GM18519 (cell line): ENCODE measurements at regions not wholly inside any gene's neighbourhood (a gene's known extent, or its start where the extent isn't known, plus 50 kb on each side); places are given as distances from the start of the nearest gene placed in this dataset.
"Not testable (repeated sequence)": the region's sequence is repeated elsewhere in the genome, so short reads cannot be mapped to it uniquely, and the experiment has no call there.

Source experiments
- ATAC-seq: cut with Tn5 transposase; IDR thresholded peaks from one replicate; pipeline ENCODE4 v1.9.1; 2021; ENCODE audit warnings: mild to moderate bottlenecking, moderate library complexity; ENCODE audit not compliant: unreplicated experiment, low FRiP score

DNA sequence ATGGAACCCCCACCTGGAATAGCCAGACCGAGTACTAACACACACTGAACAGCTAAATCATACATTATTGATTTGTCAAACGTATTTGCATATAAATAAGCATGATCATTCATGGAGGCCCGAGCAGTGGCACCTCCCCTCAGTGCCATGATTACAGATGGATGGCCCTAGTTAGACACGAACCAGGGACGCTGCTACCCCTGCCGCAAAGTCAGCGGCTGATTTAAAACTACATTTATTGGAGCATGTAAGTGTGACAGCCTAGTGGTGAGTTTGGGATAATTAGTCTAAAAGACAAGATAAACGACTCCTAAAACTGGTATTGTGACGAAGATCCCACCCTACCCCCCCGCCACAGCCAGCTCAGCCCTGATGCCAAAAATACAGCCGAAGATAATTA, 159.1 kb upstream of the MAFB start:
- ATAC-seq = no peak

DNA sequence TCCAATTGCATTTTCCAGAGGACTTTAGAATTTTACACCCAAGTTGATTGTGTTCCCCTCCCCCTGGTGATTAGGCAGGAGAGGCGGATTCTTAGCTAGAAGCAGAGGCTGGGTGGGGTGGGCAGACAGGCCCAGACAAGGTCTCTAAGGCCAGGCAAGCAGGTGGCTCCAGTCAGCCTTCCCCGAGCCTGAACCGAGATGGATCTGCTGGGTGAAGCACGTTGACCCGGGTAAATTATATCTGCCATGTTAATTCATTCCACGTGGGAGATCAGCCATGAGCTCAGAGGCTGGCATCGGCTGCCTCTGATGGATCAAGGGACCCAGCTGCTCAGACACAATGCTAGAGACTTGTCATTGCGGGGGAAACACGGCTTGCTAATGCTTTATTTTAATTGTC, 159.5 kb upstream of the MAFB start:
- ATAC-seq = no peak

DNA sequence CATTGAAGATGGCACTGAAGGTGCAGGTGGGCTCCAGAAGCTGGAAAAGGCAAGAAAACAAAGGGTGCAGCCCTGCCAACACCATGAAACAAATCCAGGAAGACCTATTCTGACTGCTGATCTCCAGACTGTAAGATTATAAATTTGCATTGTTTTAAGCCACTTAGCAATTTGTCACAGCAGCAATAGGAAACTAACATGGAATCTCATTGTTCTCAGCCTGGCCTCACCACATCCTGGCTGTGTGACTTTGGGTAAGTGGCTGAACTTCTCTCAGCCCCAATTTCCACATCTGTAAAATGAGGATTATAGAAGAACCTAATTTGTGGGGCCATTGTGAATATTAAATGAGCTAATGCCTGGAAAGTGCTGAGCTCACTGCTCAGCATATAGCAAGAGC, 160.4 kb upstream of the MAFB start:
- ATAC-seq = no peak

DNA sequence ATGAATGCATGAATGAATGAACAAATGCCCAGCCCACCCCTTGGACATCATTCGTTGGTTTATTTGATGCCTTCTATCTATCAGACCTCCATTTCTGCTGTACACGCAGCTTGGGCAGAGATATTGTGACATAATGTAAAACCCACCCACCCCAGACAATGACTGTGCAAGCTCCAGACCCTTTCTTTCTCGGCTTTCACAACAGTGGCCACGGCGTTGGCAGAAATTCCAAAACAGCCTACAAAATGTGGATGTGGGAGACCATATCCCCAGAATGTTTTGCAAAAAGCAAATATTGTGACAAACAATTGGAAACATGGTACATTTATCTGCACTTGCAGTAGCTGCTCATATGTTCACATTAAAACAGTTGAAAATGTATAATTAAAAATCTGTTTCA, 162.0 kb upstream of the MAFB start:
- ATAC-seq = no peak

DNA sequence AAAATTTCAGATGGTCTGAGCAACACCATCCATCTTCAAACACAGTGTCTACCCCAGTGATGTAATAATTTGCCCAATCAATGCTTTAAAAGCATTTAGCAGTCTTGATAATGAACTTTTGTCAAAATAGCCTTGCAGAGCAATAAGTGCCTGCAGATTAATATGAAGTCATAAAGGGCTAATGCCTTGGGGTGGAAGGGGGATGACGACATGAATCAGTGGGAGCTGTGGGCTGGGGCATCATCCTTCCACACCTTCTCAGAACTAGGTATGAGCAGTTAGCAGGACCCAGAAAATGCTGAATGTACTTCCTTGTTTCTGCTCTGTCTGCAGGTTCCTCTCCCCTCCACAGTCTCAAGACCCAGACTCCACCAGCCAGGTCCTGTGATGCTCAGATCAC, 166.2 kb upstream of the MAFB start:
- ATAC-seq = no peak

DNA sequence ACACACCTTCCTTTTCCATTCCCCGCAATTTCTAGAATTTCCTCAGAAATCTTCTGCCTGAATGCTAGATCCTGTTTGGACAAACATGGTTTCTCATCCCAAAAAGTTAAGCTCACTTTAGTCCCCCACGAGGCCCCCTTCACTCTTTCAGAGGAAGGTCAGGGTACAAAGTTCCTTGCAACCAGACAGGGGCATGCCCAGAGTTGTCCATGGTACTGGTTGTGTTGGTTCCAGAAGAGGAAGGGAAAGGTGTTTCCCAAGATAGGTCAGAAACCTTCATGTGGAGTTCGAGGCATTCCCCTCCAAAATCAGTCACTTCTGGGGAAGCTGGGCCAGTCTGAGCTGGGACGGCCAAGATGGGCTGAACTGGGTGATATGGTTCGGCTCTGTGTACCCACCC, 167.6 kb upstream of the MAFB start:
- no peak for ATAC-seq

DNA sequence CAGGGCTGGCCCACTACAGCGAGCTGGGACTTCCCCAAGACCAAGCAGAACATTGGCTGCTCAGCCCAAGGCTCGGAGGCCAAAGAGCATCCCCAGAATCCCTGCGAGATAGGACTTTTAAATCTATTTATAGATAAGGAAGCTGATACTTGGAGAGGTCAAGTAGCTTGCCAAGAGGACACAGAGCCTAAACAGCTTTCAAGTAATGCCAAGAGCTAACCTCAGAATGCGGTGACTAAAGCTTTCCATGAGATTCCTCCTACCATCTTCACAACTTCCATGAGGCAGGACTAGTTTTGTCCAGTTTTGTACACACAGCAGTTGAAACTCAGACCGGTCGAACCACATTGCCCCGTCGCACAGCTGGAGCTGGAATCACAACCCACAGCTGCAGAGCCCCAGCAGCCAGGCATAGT, 168.1 kb upstream of the TOP1 start:
- ATAC-seq = no peak

DNA sequence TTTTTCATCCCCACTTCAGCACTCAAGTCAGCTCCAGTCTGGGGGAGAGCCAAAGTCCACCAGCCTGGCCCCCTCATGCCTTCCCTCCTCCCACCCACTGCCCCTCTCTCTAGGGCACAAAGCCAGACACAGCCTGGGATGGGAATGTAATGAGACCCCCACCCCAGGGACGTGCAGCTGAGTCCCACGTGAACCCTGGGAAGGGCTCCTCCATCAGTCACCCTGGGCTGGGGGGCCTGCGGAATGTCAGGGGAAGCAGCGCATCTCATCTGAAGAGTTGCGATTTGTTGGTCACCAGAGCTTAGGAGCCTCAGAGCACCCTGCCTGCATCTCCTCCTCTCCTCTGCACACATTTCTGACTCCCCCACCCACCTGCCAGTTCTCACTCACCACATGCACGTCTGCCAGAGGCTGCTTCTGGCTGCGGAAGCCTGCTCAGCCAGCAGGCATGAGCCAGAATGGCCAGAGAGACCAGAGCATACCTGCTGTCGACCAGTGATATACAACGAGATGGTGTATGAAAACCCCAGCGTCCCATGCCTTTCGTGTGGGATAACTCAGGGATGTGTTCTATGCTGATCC, 167.1 kb upstream of the TOP1 start:
- ATAC-seq = no peak

DNA sequence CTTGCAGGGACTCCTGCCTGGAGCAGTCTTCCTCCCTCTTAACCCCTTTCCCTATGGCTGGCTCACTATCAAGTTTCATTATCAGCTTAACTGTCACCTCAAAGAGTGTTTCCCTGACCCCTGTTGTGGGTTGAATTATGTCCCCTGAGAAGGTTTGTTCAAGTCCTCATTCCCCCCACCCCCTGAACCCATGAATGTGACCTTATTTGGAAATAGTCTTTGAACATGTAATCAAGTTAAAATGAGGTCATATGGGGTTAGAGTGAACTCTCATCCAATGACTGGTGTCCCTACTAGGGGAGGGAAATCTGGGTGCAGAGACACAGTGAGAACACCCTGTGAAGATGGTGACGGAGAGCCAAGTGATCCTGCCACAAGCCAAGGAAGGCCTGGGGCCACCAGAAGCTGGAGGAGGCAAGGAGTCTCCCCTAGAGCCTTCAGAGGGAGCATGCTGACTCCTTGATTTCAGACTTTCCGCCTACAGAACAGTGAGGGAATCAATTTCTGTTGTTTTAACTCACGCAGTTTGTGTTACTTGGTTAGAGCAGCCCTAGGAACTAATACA, 165.2 kb upstream of the TOP1 start:
- no peak for ATAC-seq

DNA sequence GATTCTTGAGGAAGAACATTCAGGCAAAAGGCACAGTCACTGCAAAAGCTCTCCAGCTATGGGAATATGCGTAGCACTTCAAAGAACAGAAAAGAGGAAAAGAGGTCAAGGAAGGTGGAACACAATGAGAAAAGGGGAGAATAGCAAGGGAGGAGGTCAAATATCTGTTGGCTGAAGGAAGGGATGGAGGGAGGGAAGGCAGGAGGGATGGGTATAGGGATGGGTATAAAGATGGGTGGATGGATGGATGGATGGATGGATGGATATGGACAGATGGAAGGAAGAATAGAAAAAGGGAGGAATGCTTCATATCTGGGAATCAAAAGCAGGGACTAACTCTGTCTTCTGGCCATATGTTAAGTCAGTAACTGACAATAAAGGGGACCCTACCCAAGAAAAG, 164.2 kb upstream of the TOP1 start:
- no peak for ATAC-seq

DNA sequence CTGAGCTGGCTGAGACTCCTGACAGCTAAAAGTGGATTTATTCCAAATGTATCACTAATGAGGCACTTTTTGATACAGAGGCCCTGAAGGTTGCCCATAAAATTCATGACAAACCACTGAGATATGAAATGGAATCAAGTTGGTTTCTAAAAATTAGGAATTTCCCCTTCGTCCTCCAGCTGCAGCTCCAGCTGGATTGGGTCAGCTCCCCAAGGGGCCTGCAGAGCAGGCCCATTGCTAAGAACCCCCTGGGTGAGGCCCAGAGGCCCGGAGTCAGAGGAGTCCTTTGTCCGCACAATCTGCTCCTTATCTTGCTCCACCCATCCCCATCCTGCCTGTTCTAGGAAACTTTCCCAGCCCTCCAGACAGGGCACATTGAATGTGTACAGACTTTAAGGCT, 163.5 kb upstream of the TOP1 start:
- no peak for ATAC-seq

DNA sequence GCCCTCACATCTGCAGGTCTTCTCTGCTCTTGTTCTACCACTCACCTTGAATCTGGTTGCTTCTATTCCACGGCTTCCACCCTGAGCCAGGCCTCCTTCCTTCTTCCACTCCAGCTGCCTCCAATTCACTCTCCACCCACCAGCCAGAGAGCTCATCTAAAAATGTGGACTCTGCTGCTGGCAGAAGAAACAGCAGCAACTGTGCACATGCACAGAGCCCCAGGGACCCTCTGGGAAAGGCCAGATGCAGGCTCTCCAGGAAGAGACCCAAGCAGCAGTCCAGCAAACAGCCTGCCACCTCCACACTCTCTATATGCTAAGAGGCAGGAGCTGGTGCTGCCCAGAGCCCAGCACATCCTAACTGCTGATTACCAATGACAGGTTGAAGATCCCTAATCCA, 162.6 kb upstream of the TOP1 start:
- no peak for ATAC-seq

DNA sequence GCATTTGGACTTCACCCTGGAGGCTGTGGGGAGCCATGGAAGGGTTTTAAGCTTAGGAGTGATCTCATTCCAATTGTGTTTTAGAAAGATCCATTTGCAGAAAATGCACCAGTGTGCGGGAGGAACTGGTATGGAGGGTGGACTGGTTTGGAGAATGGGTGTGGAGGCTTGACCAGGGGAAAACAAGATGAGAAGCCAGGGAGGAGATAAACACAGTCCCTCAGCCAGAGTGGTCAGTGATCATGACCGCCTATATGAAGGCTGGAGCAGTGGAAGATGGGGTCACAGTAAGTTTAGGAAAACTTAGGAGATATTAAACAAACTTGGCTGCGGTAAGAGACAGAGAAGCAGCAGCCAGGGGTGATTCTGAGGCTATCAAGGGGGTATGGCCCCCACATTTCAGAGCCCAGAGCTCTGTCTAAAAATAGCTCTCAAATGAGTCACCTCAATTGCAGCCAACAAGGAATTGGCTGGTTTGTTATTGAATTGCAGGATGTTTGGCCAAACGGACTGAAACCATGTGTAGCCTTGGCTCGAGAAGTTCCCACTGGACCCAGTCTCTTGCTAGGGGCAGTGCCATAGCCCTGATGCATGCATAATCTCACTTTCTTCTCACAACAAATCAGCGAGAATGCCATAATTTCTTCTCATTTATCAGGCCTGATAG, 159.9 kb upstream of the TOP1 start:
- no peak for ATAC-seq

DNA sequence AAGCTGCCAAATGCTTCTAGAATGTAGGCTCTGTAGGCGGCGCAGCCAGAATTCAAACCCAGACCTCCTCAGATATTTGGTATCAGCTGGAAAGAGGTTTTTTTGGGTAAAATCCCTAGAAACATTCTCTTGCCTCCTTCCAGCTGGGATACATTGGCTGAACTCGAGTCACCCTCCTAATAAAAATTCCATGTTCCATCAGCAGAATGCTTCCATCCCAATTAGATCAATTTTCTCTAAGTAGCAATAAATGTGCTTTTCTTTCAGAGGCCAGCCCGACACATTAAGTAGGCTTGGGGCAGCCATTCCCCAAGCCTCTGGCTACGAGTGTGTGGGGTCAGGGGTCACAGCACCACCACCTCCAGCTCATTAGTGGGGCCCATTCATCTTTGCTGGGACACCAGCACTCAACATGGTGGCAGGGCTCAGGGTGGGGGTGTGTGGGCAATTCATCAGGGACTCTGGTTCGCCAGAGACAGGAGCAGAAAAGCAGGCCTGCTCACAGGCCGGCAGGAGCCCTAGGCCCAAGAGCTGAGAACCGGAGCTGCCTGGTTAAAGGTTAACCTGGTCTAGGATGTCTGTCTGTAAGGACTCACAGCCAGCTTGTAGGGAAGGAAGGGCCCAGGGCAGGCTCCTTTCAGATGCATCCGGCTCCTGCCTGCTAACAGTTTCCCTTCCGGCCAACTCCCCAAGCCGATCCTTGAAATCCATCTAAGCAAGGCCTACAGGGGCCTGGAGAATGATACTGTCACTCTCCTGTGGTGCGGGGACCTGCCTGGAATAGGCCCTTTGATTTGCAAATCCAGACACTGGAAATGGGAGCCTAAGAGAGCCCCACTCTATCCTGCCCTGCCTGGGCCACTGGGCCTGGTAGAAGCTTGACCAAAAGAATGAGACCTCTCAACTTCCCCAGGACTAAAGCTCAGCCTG, 159.1 kb upstream of the TOP1 start:
- ATAC-seq = no peak

DNA sequence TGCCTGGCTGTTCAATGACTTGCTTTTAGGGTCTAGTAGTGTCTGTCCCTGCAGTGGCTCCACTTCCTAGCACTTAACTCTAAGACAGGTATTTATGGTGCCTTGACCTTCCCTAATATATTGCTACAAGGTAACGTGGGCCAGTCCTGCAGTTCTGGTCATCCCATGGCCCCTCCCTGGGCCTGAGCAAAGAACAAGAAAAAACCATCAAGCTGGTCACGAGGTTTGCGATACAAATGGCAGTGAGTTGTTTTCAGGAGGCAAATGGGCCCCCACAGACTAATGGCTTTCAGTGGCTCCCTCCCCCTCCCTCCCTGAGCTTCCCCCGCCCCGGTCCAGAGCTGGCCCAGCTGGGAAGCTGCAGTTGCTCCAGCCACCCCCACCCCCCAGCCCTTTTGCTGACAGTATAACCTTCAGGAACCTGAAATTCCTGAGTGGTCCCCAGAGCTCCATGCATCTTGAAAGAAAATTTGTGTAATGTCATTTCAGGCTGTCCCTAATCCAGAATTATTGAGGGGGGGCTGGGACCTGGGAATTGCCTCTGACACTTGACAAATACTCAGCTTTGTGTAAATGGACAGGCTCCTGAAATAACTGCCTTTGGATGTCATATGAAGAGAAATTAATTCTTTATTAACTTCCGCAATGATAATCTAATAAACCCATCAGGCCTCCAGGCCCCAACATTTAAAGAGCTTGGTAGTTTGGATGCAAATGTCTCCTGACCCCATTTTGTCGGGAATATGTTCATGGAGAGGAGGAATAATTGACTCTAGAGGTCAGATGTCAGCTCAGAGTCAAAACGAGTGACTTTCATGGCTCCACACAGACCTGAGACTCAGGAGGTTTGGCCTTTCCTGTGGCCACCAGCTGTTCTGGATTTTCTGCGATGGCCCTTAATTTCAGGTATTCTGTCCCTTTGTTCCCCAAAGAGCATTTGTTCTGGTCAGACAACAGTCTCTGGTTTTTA, 153.2 kb upstream of the TOP1 start:
- ATAC-seq = no peak

DNA sequence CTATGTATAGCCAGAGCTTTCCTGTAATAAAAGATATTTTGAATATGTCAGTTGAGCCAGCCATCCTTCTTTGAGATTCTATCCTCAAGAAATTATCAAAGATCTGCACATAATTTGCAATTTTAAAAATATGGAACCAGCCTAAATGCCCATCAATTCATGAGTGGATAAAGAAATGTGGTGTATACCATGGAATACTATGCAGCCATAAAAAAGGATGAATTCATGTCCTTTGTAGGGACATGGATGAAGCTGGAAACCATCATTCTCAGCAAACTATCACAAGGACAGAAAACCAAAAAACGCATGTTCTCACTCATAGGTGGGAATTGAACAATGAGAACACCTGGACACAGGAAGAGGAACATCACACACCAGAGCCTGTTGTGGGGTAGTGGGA, 150.5 kb upstream of the TOP1 start:
- ATAC-seq = not testable (repeated sequence)

DNA sequence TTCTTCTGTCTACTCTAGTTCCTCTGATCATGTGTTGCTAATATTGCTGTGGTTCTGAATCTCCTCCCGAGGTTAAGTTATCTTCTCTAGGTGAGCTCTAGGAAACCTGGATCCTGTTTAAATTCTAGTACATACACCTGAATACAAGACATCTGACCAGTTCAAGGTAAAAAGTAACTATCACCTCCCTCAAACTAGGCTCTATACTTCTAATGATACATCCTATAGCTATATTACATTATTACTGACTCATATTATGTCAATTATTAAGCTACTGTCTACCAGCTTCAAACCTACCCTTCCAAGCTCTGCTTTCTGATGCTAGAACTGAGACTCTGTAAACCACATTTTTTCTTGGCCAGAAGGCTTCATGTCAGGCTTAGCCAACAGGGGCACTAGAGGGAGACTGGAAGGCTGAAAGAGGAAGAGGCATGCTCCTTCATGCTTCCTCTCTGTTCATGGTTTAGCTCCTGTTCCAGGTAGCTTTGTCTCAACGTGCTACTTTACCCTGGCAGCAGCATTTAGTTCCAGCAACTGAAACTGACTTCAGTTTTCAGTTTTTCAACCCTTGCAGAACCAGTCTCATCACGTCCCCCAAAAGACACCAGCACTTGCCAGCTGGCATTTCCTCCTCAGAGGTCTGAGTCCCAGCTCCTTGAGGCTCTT, 148.4 kb upstream of the TOP1 start:
- ATAC-seq = no peak

DNA sequence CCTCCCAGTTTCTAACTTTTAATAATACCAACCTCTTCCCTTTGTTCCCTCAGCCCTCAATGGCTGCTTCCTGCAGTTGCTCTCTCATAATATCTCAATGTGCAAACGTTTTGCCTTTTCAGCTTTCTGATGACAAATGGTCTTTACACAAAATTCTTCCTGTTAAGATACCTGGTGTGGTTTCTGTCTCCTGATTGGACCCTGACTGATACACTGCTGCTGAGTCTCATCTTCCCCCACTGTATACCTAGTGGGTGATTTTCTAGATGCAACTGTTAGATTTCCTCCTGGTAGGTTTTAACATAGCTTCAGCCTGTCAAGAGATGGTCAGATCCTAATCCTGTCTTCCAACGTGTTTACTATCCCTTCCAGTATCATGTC, 147.9 kb upstream of the TOP1 start:
- no peak for ATAC-seq

DNA sequence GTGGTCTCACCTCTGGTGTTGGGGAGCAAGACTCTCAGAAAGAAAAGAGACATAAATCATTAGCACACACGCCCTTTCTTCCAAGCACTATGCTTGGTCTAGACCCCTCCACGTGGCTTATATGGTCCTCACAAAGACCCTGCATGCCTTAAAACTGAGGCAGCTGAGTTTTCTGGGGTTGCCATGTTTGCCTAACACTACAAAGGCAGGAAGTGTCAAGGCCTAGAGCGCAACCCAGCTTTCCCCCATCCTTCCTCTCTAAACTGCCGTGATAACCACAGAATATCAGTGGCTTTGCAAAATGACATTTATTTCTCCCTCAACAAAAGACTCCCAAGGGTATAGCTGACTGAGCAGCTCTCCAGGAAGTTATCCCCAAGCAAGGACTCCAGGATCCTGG, 146.5 kb upstream of the TOP1 start:
- ATAC-seq = no peak

DNA sequence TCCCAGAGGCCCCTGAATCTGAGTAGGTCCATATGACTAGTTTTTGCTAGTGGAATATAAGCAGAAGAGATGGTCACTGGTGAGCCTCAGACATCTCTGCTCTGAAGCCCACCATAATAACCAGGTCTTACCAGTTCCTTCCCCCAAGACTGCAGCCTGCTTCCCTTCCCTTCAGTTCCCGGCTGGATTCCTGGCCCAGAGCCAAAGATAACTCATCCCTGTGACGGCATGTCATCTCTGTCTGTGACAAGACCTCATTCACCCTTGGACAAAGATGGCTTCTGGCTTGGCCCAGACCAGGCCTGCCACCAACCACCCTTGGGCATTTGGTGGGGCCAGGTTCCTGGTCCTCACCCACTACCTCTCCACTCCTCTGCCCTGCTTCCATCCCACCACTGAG, 145.5 kb upstream of the TOP1 start:
- no peak for ATAC-seq
